ENCODE measurements at regions not wholly inside any gene's neighbourhood (a gene's known extent, or its start where the extent isn't known, plus 50 kb on each side); places are given as distances from the start of the nearest gene placed in this dataset.
A peak's percentile ranks its signal among the peaks of the same experiment; 100 is the strongest.

DNA sequence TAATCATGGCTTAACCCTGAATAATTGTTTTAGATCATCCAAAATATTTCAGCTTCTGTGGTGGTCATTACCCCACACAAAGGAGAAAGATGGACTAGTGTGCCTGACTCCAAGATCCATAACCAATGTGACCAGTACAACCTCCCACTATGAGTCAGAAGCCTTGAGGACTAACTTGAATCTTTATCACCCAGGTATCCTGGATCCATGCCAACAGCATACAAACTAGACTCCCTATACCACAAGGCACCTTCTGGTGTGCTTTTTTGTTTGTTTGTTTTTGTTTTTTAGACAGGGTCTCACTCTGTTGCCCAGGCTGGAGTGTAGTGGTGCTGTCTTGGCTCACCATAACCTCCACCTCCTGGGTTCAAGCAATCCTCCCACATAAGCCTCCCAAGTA lies 317.7 kb downstream of the VPS13C start:
- no peak for DNase-seq

DNA sequence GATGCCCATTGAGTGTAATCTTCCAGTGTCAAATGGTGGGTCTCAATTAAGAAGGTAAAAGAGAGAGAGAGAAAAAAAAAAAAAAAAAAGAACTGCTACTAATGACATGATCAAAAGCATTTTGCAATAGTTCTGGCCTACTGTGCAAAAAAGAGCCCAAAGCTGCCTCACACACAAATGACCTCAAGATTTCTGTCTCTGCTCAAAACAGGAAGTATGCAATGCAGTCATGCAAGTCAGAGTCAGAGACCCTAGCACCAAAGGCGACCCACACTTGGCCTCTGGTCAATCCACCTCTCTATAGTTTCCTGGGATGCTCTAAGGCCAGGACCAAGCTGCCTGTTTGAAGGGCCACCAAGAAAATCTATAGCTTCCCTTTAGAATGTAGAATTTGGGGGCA lies 323.5 kb downstream of the VPS13C start:
- DNase-seq, result no peak

DNA sequence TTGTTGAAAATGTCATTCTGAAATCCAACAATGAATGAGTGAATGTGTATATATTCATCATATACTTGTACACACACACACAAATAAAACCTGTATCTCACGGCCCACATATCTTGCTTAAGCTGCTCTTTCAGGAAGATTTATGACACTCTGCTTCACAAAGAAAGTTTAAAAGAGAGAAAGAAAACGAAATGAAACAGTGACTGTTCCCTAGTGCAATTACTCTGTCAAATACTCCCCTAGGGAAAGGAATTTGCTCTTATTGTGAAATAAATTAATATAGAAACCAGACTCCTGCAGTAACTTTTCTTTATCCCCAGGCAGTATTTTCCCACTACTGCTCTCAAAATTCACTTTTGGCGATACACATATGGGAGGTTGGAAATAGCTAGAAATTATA lies 329.1 kb downstream of the VPS13C start:
- no peak for DNase-seq

DNA sequence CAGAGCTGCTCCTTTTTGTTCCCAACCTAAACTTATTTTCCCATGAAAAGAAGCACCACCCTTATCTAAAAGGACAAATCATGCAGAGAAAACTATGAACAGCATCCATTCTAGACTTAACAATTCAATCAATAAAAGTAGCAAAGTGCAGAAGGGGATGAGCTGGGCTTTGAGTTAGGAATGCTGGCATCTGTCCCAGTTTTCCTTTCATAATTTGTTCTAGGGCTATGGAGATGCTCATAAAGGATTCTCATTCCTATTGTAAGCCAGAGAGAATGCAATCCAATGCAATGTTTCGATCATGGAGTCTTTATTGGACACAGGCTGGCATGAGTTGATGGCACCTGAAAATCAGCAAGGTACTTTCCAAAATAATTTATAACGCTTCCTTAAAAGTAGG lies 330.6 kb downstream of the VPS13C start:
- no peak for DNase-seq

DNA sequence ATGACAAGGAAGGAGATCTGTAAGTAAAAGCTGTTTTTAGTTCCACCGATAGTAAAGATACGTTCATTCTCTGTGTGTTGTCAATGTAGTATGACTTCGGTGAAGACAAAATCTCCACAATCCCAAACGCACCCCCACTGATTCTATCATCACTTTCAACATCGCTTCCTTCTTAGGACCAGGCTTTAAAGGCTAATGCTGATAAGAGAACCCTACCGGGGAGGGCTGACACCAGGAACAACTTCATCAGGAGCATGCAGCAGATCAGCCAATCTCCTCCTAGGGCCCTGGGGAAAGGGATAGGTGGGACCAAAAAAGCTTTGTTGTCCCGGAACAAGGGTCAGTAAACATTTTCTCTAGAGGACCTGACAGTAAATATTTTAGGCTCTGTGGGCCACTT lies 334.1 kb downstream of the VPS13C start:
- DNase-seq, result no peak

DNA sequence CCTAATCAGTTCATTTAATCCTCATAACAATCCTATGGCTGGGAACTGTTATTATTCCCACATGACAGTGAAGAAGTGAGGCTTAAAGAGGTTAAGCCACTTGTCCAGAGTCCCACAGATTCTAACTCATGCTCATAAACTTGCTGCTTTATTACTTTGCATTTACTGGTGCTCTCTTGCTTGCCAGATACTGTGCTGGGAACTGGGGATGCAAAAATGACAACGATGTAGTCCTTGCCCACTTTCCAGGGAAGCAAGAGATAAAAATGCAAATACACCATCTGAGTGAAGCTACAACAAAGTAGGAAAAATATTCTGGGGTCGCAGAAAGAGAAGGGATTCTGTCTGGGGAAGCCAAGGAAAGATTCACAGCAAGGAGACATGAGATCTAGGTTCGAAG lies 335.0 kb downstream of the VPS13C start:
- DNase-seq, result no peak

DNA sequence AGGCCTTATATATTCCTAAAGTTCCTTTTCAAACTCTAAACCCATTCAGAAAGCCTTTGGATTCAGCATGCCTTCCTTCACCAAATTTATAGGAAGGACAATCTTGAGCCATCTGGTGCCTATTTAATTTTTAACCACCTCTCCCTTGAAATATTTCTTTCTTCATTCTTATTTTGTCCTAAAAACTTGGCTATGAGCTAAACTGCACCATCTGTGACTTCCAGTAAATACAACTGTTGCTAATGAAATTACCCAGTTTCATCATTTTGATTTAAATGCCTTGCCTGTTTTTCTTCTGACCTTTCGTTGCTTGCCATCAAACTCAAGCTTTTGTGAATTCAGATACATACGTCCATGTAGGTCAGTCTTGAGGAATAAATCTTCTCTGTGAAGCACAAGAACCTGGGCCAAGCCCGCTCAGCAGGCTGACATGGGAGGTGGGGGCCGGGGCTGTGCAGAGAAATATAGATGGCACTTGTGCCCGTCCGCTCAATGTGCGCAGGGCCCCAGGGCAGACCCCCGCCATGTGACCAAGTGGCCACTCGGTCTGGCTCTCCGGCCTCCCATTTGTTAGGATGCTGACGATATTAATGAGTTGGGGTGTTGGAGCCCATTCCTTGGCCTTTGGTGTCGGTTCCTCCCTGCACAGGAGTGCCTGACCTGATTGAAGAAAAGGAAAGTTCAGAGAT lies 335.9 kb downstream of the VPS13C start:
- DNase-seq, result no peak

DNA sequence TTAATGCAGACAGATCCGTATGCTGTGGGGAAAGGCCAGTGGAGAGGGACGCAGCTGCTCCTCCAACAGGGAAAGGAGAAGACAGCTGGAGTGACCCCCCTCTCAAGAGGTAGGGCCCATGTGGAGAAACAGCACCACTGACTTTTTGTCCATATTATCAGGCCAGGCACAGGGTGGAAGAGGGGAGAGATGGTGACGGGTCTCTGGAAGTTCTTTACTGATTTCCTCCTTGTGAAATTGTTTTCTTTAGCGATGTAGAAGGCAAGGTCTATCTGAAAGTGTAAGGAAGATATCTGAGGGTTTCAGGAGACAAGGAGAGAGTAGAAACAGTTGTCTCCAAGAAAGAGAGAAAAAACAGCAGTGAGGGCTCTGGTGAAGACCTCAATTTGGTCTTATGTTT lies 338.8 kb downstream of the VPS13C start:
- no peak for DNase-seq

DNA sequence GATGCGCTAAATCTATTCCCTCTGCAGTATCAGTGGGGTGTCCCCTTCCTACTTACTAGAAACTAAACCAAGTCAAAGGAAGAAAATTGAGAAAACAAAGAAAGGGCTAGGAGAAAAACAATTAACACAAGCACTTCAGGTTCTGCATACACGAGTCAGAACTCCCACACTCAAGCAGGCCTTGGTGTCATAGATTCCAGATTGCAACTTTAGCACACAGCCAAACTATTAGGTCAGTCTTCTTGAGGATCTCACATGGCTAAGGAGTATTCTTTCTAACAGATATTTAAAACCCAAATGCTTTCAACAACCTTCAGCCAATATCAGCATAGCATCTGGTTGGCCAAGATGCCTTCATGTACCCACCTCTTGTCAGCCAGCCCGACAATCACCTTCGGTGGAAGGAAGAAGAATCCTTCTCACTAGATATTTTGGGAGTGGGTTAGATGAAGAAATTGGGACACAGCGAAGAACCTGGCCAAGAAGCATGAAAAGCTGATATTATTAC lies 340.0 kb downstream of the VPS13C start:
- no peak for DNase-seq

DNA sequence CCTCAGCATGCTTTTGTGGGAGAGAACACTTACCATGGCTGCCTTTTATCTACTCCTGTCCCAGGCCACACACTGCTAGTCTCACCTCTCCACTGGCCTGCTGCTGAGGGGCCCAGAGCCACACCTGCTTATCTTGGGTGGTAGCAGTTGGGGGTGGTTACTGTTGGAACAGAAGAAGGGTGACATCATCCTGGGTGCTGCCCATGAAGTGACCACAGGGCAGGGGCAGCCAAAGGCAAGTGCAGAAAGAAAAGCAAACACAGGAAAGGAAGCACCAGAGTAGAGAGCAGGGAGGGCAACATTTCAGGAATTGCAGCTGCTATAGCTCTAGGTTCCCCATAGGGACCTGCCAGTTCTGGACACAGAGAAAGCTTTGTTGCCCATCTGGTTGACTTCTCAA lies 345.2 kb downstream of the VPS13C start:
- DNase-seq, result no peak

DNA sequence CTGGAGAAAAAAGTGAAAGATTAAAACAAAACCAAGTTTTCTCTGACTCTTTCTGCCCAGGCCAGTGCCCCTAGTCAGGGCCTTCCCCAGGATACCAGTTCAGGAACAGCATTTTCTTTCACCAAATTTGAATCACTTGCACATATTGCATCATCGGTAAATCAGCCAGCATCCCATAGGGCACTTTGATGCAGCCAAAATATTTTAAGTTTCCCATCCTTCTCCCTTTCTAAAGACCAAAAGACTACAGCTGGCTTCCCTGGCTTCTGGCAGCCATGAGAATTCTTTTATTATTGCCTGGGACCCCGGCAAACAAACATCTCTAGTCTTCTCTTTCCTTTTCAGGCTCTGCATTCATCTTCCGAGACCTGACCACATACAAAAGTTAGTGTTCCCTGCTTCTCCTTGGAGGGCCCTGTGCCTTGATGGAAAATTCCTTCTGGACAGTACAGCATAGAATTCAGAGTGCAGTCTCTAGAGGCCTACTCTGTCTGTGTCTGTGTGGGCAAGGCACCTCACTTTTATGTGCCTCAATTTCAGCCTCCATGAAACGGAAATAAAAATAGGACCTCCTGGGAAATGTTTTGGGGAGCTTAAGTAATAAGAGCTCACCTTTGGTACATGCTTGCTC lies 348.0 kb downstream of the VPS13C start:
- no peak for DNase-seq

DNA sequence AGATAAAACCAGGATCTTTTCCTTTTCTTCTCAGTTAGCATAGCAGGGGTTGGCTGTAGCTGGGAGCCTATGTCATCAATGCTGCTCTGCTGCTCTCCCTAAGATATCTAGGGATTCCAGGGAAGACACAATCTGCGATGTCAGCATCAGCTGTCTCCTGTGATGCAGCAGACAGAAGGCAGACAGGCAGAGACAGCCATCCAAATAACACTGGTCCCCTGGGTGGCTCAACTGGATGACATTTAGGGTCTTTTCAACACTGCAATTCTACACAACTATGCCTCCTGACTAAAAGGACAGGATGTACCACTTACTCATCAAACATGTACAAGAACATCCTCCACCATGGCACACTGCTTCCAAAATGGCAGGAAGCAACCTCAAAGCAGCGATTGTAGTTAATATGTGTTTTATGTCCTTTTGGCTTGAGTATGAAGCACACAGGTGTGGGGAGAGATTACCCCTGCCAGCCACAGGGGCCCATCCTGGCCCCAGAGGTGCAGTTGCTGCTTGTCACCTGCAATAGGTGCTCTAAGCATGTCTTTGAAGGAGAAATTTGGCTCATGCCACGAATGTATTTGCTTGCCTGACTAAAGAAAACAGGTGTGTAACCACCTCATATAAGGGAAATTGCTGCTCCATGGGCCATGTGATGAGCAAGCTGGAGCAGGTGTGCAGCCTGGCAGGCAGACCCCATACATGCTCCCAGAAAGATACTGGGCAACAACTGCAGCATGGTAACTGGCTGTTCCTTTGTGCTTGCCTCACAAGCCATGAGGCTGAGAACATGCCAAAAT lies 357.8 kb downstream of the VPS13C start:
- no peak for DNase-seq

DNA sequence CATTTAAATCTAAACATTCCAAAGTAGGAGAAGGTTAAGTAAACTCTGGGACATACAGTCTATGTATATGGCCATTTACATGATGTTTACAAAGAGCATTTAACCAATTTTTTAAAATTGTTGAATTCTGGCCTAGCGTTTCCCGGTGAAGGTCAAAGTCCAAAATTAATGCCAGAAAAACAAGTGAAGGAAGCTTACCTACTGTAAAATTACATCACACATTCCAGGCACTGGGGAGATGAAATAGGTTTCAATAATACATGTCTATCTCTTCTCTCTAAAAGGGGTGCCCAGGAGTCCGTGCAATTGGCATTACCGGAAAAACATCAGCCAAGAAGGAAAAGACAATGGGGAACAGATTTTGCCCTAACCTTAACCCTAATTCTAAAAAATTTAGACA lies 358.8 kb downstream of the VPS13C start:
- DNase-seq, result no peak

DNA sequence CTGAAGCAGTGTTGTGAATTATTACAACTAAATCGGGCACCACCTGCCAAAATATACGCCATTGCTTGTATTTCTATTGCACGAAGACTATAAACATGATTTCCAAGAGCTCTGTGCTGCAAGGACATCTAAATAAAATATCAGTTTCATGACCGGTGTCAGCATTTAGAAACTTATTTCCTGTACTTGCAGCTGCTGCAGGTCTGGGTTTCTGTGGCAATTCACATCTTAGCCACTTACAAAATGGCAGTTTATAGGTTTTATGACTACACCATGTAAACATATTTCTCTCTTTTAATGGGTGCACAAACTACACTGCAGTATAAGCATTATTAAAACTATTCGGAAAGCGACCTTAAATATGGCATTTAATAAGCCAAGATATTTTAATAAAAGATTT lies 359.4 kb downstream of the VPS13C start:
- no peak for DNase-seq

DNA sequence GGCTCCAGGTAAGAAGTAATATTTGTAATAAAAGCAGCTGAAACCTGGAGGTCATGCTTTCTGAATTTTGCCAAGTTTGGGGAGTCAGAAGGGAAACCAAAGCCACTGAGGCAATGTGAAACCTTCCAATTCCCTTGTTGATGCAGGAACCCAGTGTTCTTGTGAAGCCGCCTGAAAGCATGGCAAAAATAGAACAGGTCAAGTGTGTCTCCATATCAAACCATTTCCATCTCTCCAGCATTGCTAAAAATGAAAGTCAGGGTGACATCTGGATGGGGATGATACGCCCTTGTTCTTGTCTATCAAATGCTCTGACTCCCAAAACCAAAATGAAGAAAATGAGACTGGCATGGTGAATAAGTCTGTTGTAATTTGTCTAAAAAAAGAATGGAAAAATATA lies 362.5 kb downstream of the VPS13C start:
- no peak for DNase-seq

DNA sequence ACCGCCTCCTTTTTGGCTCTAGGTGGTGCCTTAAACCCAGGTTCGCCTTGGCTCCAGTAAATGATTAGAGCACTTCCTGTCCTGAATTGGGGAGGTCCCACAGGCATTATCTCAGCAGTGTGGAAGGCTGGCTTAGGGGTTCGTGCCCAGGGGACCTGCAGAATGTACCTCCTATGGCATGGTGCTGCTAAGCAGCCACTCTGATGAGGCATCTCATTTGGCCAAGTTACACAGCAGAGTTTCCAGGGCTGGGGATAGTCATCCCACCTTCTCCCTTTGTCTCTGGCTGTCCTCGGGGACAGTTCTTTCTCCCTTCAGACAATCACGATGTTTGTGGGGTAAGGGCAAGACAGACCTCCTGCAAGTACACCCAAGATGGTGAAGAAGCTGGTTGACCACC lies 371.2 kb downstream of the VPS13C start:
- no peak for DNase-seq

DNA sequence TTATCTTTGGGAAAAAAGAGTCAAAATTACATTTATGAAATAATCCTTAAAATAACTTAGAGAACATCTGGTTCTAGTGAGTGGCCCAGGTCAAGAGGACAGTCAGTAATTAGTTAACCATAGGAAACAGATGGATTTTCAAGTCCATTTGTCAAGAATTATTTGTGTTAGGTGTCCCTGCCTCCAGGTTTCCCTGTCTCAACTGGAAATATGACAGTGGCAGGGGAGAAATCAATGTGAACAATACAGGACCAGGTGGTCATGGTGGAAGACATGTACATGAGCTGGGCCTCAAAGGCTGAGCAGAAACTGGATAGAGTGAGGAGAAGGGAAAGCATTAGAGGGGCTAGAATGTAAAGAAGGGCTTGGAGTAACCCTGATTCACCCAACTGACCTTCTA lies 372.6 kb downstream of the VPS13C start:
- no peak for DNase-seq

DNA sequence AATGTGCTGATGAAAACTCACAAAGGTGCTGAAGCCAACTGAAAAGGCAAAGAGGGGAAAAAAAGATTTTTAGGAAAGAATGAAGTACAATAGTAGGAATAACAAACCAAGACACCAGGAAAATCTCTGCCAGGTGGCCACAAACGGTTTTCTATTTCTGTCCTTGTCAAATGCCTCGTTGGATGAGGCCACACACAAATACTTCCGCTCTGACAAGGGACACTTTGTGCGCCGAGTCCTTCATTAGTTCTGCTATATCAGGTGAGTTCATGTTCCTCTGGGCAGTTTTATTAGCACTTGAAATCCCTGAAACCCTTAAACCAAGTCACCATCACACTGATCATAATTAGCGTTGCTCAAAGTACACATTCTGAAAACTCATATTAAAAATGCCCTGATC lies 373.1 kb downstream of the VPS13C start:
- DNase-seq, result peak; percentile 2

DNA sequence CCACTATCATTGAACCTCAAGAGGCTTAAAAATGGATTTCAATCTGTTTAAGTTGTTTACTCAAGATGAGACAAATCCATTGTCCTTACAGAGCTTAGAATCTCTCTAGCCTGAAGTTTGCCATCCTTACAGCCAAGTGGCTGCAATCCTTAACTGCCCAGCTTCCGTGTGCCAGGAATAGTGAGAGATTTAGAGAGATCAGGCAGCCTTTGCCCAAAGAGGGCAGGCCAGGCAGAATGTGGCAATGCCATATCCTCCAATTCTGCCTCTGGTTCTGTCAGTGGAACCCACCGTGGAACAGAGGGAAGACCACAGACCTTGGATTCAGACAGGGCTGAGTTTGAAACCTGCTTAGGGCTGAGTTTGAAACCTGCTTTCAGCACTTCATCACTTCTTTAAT lies 374.3 kb downstream of the VPS13C start:
- no peak for DNase-seq

DNA sequence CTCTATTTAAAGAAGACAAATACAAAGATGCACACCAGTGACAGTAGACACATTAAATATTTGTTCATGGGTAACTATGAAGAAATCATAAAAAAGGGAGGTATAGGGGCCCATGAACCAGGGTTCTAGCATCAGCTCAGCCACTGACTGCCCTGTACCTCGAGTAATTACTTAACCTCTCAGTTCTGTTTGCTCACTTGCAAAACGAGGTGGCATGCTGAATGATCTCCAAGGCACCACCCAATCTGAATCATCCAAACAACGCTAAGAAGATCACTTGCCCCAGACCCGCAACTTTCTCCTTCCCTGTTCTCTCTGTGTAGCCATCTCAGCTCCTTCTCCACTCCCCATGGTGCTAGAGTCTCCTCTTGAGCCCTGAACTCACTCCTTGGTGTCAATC lies 374.7 kb downstream of the VPS13C start:
- no peak for DNase-seq

DNA sequence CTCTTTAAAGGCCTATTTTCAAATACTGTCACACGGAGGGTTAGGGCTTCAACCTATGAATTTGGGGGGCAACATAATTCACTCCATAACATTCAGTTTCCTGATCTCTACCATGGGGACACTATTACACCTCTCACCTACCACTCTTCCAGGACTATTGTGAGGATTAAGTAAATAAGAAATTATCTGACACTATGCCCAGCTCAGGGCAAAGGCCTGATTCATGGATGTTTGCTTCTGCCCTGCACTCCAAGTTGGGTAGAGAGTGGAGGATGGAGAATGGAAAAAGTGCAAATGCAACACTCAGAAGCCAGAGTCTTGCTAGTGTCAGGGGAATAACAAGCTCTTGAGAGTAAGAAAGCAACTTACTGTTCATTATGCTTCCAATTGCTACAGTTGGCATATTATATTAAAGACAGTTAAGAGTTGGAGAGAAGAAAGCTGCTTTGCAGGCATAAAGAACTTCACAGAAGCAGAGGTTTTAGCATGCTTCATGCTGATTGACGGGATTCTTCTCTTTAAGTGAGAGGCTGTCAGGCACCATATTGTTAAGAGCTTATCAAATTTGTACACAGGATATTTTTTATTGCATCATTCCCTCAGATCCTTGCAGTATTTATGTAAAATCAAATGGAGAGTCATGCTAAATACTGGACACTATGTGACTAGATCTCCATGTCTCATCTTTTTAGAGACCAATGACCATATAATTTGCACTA lies 375.3 kb downstream of the VPS13C start:
- no peak for DNase-seq

DNA sequence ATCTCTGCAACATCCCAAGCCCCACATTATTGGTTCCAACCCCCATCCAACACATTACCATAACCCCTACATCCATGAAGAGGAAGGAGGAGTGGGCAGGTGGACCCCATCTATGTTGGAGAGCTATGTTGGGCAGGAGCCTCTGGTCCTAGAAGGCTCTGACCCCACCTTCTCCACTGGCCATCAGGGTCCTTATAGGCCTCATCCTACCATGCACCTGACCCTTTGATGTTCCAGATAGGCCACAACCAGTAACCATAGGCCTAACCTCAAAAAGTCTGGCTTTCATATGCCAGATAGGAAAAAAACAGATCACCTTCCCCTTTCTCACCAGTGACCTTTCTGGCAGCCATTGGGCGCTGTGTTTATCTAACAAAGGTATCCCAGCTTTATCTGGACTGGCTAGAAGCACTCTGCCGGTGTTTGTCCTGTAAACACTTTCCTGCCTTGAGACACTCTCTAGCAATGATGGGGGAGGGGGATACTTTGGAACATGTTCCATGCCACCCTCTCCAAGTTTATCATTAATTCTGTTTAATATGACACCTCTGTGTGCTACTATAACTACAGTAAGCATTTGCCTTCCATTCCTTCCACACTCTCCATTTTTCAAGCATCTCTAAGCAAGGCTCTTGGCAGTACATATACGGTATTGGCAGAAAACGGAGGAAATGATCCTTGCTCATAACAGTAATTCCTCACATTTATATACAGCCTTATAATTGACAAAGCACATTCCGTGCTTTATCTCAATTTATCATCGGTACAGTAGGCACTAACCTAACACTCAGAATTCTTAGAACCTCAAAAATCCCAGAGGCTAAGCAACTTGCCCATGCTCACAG lies 377.1 kb downstream of the VPS13C start:
- no peak for DNase-seq
